Smooth muscle cell of the brain vasculature (primary cell): ENCODE measurements at regions not wholly inside any gene's neighbourhood (a gene's known extent, or its start where the extent isn't known, plus 50 kb on each side); places are given as distances from the start of the nearest gene placed in this dataset.
"Not testable (repeated sequence)": the region's sequence is repeated elsewhere in the genome, so short reads cannot be mapped to it uniquely, and the experiment has no call there.

Experiments
- DNase-seq: peaks from one replicate; pipeline ENCODE4 v3.0.0-alpha.2; 2012; ENCODE audit warnings: low read depth, low spot score

DNA sequence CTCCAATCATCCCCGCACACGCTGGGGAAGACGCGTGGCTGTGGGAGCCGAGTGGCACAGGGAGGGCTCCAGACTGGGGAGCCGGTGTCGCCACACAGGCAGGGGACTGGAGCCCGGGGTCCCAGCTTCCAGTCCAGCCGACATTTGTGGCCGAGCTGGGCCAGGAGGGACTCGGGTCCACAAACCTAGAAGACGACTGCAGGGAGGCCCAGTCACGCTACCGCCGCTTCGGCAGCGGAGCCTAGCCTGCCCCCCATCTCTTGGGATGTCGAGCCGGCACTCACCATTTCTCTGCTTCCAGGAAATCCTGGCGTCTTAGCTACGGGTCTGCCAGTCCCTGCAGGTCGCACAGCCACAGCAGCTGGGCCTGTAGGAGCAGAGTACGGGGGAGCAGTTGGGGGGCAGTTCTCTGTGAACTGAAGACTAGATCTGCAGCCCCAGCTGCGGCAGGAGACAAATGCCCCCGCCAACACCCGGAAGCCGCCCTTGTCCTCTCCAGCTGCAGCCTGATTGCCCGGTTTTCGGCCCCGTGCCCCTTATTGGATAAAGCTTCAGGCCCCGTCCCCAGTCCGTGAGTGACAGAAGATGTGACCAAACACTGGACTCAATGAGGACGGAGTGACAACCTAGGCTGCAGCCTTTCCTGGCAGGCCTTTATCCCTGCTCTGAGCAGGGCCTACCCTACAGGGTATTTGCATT is 270.7 kb downstream of the ZNF33B start:
- DNase-seq = peak; percentile 63

DNA sequence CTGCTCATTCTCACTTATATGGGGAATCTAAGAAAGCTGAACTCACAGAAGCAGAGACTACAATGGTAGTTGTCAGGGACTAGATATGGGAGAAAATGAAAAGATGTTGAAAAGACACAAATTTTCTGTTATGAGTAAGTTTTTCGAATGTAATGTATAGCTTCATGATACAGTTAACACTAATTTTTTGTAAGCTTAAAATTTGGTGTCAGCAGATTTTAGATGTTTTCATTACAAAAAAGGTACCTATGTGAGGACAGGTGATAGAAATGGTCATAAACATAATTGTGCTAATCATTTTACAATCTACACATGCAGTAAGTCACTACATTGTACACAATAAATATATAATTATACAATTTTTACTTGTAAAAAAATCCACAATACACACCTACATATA is 286.6 kb downstream of the ZNF33B start:
- no peak for DNase-seq

DNA sequence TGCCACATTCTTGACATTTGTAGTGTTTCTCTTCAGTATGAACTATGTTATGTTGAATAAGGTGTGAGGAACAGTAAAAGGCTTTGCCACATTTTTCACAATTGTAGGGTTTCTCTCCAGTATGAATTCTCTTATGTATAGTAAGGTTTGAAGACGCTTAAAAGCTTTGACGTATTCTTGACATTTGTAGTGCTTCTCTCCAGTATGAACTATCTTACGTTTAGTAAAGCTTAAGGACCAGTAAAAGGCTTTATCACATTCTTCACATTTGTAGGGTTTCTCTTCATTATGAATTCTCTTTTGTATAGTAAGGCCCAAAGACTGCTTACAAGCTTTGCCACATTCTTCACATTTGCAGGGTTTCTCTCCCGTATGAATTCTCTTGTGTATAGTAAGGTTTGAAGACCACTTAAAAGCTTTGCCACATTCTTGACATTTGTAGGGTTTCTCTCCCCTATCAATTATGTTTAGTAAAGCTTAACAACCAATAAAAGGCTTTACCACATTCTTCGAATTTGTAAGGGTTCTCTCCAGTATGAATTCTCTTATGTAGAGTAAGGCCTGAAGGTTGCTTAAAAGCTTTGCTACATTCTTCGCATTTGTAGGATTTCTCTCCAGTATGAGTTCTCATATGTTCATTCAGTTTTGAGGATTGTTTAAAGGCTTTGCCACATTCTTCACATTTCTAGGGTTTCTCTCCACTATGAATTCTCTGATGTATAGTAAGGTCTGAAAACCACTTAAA is 301.6 kb downstream of the ZNF33B start:
- not testable (repeated sequence) for DNase-seq

DNA sequence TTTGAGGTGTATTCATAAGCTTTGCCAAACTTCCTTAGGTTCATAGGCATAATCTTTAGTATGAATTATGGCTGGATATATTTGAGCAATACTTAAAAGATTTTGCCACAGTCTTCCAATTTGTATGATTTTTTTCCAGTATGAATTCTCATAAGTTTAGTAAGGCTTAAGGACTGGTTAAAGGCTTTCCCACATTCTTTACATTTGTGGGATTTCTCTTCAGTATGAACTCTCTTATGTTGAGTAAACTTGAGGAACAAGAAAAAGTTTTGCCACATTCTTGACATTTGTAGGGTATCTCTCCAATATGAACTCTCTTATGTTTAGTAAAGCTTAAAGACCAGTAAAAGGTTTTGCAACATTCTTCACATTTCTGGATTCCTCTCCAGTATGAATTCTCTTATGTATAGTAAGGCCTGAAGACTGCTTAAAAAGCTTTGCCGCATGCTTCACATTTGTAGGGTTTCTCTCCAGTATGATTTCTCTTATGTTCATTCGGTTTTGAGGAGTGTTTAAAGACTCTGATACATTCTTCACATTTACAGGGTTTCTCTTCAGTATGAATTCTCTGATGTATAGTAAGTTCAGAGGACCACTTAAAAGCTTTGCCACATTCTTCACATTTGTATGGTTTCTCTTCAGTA is 302.6 kb downstream of the ZNF33B start:
- not testable (repeated sequence) for DNase-seq

DNA sequence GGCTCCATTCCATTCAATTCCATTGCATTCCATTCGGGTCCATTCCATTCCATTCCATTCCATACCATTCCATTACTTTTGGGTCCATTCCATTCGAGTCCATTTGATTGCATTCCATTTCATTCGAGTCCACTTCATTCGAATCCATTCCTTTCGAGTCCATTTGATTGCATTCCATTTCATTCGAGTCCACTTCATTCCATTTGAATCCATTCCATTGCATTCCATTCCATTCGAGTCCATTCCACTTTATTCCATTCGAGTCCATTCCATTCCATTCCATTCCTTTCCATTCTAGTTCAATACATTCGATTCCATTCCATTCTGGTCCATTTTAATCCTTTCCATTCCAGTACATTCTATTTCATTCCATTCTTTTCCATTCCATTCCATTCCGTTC is 334.0 kb downstream of the ZNF33B start:
- DNase-seq = no peak

DNA sequence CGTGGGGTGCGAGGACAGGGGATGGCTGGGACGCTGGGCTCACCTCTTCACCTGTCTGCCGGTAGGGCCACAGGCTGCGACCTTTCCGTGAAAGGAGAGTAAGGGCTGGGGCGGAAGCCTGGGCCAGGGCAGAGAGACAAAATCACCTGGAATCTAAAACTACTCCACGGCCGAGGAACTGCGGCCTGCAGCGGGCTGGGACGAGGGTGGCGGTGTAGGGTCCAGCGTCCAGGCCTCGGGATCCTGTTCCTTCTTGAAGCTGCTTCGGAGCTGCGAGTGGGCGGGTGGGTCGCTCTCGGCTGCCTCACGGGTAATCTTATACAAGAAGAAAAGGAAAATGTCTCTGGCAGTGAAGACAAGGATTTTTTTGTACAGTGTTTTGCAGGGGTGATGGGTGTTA is 356.5 kb downstream of the ZNF33B start:
- DNase-seq = not testable (repeated sequence)

DNA sequence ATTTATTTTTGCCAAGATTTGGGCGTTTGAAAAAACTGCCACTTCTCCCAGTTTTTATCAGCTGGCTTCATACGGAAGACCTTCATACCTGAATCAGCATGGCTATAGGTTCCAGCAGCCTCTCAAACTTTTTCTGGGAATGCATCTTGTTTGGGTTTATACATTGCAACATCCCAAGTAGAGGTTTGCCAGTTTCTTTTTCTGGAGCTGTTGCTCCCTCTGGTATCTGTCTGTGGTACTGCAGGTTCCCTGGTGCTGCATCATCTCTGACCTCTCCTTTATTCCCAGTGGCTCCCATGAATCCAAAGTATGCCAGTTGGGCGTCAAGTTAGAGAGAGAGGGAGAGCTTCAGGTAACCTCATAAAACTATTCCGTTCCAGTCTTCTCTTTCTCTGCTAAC is 368.6 kb downstream of the ZNF33B start:
- not testable (repeated sequence) for DNase-seq

DNA sequence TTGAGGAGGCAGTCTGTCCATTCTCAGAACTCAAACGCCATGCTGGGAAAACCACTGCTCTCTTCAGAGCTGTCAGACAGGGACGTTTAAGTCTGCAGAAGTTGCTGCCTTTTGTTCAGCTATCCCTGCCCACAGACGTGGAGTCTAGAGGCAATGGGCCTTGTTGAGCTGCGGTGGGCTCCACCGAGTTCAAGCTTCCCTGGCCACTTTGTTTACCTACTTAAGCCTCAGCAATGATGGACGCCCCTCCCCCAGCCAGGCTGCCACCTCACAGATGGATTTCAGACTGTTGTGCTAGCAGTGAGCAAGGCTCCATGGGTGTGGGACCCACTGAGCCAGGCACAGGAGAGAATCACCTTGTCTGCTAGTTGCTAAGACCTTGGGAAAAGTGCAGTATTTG is 375.1 kb downstream of the ZNF33B start:
- not testable (repeated sequence) for DNase-seq

DNA sequence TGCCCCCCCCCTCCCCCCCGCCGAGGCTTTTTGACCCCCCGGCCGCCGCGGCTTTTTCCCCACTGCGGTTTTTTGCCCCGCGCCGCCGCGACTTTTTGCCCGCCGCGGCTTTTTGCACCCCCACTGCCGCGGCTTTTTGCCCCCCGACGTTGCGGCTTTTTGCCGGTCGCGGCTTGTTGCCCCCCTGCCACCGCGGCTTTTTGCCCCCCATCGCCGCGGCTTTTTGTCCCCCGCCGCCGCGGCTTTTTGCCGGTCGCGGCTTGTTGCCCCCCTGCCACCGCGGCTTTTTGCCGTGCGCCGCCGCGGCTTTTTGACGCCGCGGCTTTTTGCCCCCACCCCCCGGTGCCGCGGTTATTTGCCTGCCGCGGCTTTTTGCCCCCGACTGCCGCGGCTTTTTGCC is 395.4 kb downstream of the ZNF33B start:
- DNase-seq = not testable (repeated sequence)

DNA sequence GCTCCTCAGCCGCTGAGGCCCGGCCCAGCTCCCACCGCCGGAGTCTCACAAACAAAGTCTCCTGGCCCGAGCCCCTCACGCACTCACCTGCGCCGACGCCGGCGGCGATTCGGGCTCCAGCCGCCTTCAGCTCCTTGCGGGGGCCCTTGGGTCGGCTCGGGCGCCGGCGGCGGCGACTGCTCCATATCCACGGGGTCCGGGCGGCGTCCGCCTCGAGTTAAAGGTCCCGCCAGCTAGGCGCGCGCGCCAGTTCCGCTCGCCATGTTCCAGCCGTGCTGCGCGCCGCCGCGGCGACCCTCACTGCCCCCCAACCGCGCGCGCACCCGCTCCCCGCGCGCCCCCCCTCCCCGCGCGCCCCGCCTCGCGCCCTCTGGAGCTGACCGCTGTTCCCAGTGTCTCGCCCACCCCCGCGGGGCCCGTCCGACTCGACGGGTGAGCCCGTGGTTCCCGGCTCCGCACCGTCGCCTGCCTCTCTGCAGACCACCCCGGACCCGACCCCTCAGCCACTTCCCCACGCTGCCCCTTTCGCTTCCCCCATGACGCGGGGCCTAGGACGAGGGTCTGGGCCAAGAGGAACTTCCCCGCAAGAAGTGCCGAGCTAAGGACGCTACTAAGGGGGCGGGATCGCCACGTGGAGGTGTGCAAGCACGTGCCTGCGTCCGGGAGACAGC is 396.1 kb downstream of the ZNF33B start:
- DNase-seq = no peak

DNA sequence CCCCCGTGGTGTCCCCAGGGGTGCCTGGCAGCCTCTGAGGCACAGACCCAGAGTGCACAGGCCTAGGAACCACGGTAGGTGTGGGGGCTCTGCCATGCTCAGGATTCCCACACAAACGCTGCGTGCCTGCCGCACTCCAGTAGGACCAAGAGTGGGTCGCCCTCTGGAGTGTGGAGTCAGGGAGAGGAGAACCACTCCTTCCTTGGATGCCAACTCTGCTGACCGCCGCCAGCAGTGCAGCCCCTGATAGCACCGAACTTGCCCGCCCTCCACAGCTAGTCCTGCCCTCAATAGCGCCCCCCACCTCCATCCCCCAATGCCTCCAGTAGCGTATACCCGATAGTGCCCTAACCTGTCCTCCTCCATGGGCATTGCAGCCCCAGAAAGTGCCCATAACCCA is 402.0 kb downstream of the ZNF33B start:
- not testable (repeated sequence) for DNase-seq

DNA sequence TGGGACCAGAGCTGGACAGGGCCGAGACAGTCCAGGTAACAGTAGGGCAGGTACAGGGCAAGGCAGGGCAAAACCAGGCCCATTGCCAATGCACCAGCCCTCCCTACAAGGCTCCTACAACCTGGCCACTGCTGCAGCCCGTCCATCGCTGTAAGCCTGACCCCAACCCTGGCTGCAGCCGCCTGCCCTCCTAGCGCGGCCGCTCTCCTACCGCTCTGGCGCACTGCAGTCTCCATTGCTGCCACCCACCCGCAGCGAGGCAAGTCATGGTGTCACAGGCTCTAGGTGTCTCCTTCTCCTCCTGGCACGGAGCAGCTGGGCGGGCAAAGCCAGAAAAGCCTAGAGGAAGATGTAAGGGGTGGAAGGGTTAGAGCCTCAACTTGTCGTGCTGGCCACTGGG is 402.6 kb downstream of the ZNF33B start:
- not testable (repeated sequence) for DNase-seq

DNA sequence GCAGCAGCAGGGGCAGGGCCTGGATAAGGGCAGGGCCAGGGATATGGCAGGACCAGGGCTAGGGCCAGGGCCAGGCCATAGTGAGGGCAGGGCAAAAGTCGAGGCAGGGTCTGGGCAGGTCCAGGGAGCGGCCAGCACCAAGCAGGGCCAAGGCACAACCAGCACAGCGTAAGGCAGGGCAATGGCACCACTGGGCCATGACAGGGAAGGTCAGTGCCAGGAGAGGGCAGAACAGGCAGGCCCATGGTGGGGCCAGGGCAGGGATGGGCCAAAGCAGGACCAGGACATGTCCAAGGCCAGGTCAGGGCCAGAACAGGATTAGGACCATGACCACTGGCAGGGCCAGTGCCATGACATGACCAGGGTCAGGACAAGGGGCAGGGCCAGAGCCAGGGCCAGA is 403.1 kb downstream of the ZNF33B start:
- not testable (repeated sequence) for DNase-seq

DNA sequence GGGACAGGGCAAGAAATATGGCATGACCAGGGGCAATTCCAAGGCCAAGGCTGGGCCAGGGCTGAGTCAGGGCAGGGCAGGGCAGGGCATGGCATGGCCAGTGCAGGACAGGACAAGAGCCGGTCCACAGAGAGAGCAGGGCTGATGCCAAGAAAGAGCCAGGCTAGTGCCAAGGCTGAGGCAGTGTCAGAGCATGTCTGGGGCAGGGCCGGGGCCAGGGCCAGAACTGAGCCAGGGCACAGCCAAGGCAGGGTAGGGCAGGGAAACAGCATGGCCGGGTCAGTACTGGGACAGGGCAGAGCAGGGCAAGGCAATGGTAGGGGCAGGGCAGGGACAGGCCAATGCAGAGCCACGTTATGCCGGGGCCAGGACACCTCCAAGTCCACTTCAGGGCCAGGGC is 403.9 kb downstream of the ZNF33B start:
- not testable (repeated sequence) for DNase-seq

DNA sequence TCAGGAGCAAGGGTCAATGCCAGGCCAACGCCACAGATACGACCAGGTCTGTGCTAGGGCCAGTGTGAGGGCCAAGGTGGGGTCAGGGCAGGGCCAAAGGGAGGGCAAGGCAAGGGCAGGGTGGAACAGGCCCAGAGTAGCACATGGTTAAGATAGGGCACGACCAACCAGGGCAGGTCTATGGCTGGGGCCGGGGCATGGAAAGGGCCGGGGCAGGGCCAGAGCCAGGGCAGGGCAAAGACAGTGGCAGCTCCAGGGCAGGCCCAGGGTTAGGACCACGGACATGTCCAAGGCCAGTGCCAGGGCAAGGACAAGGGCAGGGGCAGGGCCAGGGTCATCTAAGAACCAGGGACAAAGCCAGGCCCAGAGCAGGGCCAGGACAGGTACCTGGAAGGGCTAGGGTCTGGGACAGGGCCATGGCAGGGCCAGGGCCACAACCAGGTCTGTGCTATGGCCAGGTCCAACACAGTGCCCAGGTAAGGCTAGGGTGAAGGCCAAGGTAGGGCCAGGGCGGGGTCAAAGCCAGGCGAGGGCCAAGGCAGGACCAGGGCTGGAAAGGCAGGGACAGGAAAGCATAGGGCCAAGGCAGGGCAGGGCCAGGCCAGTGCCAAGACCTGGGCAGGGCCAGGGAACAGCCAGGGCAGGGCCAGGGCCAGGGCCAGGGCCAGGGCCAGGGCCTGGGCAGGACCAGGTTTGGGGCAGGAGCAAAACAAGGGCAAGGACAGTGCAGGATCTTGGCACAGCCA is 404.7 kb downstream of the ZNF33B start:
- not testable (repeated sequence) for DNase-seq

DNA sequence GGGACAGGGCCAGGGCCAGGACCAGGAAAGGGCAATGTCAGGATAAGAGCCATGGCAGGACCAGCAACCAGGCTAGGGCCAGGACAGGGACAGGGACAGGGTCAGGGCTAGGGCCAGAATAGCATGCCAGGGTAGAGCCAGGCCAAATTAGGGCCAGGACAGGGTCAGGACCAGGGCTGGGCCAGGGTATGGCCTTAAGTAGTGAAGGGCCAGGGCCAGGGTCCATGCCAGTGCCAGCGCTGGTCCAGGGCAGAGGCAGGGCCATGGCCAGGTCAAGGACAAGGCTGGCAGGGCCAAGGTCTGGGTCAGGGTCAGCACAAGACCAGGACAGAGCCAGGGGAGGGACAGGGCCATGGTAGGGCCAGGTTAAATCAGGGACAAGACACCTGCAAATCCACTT is 405.4 kb downstream of the ZNF33B start:
- not testable (repeated sequence) for DNase-seq

DNA sequence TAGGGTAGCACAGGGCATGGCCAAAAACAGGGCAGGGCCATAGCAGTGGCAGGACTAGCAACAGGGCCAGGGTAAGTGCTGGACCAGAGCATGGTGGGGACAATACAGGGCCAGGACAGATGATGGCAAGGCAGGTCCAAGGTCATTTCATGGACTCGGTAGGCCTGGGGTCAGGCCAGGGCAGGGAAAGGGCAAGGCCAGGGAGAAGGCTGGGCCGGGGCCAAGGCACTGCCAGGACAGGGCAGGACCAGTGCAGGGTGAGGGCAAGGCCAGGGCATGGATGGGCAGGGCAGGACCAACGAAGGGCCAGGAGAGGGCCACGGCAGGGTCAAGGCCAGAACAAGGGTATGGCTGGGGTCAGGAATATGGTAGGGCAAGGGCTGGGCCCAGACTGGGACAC is 407.6 kb downstream of the ZNF33B start:
- DNase-seq = not testable (repeated sequence)

DNA sequence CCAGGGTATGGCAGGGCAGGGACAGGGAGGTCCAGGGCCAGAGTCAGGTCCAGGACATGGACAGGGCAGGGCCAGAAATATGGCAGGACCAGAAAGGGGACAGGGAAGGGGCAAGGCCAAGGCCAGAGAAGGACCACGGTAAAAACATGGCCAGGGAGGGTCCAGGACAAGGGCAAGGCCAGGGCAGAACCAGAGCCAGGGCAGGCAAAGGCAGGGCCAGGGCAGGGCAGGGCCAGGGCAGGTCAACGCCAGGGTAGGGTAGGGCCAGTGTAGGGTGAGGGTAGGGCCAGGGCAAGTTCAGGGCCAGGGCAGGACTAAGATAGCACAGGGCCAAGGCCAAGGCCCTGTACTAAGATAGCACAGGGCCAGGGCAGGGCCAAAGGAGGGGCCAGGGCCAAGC is 408.3 kb downstream of the ZNF33B start:
- DNase-seq = not testable (repeated sequence)

DNA sequence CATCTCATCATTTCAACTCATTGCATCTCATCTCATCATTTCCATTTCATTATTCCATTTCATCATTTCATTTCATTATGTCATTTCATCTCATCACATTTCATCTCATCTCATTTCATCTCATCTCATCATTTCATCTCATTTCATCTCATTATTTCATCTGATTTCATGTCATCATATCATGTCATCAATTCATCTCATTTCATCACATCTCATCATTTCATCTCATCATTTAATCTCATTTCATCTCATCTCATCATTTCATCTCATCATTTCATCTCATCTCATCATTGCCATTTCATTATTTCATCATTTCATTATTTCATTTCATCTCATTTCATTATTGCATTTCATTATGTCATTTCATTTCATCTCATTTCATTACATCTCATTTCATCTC is 410.5 kb downstream of the ZNF33B start:
- DNase-seq = not testable (repeated sequence)

DNA sequence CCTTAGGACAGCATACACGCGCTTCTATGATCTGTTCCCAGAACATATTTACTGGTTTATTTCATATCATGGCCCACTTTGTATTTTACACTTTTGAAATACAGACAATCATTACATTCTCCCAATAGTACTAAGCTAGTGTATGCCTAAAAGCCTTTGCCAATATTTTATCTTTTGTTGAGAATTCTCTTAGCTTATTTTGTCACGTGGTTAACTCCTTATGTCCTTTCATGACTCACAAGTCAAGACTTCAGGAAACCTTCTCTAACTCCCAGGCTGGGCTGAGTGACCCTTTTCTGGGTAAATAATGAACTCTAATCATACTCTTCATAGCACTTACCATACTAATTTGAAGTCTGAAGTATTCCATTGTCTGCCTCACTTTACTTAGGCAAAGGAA is 444.8 kb downstream of the ZNF33B start:
- DNase-seq = not testable (repeated sequence)

DNA sequence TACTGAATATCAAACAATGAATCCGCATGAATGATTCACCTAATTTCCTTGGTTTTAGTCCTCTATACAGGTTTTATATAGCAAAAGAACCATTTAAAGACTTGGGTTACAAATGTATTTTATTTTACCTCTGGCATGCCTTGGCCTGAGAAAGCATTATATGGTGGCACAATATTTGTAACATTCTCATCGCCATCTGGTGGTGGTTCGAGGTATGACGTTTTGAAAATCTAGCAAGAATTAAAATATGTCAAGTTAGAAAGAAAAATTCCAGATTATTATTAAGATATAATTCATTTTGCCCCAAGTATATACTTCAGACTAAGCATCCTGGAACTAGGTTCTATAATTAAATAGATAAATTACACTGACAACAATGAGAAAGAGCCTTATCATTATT is 445.9 kb downstream of the ZNF33B start:
- not testable (repeated sequence) for DNase-seq
